A673 (cell line): ENCODE measurements at regions not wholly inside any gene's neighbourhood (a gene's known extent, or its start where the extent isn't known, plus 50 kb on each side); places are given as distances from the start of the nearest gene placed in this dataset.

ENCODE experiments used
- BruUV-seq: library from RNA; stranded (reverse); fragments of 400-500 nt; replicated peaks from 2 replicates; lab custom pipeline; 2021; lab: Mats Ljungman, UMichigan
- CTCF ChIA-PET: fragments of 300-600 bp; sonication (Branson Sonifier 250); formaldehyde crosslinking; loops from one replicate; lab custom pipeline; 2022; ENCODE audit warnings: antibody characterized with exemption; lab: Charles Lee
- POLR2A ChIA-PET: fragments of 300-600 bp; sonication (Branson Sonifier 250); formaldehyde crosslinking; loops from one replicate; lab custom pipeline; 2022; ENCODE audit warnings: antibody characterized with exemption; ENCODE audit not compliant: low non-redundant PET; lab: Charles Lee
- DNase-seq: peaks from one replicate; pipeline ENCODE4 v3.0.0-alpha.2; 2015; ENCODE audit warnings: low spot score
- H3K27ac ChIP-seq: fragments of 200-600 bp; sonication (generic); 2 replicates; pipeline ENCODE4 v1.5.1; 2016; ENCODE audit warnings: mixed run types, low read depth, mild to moderate bottlenecking, mixed read lengths, antibody characterized with exemption, low read length; ENCODE audit not compliant: poor library complexity, severe bottlenecking
- H3K27me3 ChIP-seq: fragments of 200-600 bp; sonication (generic); replicated peaks from 2 replicates; pipeline ENCODE4 v1.6.1; 2017; ENCODE audit warnings: mixed run types, low read depth, mild to moderate bottlenecking, mixed read lengths, antibody characterized with exemption, low read length; ENCODE audit not compliant: insufficient read depth, poor library complexity
- H3K36me3 ChIP-seq: fragments of 200-600 bp; sonication (generic); 2 replicates; pipeline ENCODE4 v1.6.1; 2016; ENCODE audit warnings: mixed run types, mild to moderate bottlenecking, mixed read lengths, antibody characterized with exemption, low read length; ENCODE audit not compliant: insufficient read depth, poor library complexity, severe bottlenecking
- H3K4me1 ChIP-seq: fragments of 200-600 bp; sonication (generic); 2 replicates; pipeline ENCODE4 v1.6.1; 2017; ENCODE audit warnings: mixed run types, mild to moderate bottlenecking, mixed read lengths, antibody characterized with exemption, low read length; ENCODE audit not compliant: insufficient read depth, poor library complexity, severe bottlenecking
- H3K4me3 ChIP-seq: fragments of 200-600 bp; sonication (generic); 2 replicates; pipeline ENCODE4 v1.5.1; 2016; ENCODE audit warnings: low read depth, mixed run types, mild to moderate bottlenecking, mixed read lengths, low read length; ENCODE audit not compliant: poor library complexity, severe bottlenecking
- H3K9me3 ChIP-seq: fragments of 200-600 bp; sonication (generic); 2 replicates; pipeline ENCODE4 v1.6.1; 2016; ENCODE audit warnings: mixed run types, low read depth, mild to moderate bottlenecking, mixed read lengths, antibody characterized with exemption, low read length; ENCODE audit not compliant: poor library complexity, severe bottlenecking
- EZH2 ChIP-seq: fragments of 200-600 bp; sonication (generic); IDR thresholded peaks from 2 replicates; pipeline ENCODE4 v1.6.1; 2017; ENCODE audit warnings: borderline replicate concordance, low read depth, mild to moderate bottlenecking, mixed read lengths, antibody characterized with exemption, low read length; ENCODE audit not compliant: poor library complexity, severe bottlenecking
- intact Hi-C: fragments of 100-400 bp; cut with micrococcal nuclease; formaldehyde crosslinking; loops from one replicate; pipeline ENCODE4 v1.10.0; 2022; ENCODE audit not compliant: unreplicated experiment
- TF ChIP-seq, protein P1 (sequence below): fragments of 300-800, 200-600 bp; sonication (generic); conservative IDR thresholded peaks from 2 replicates; pipeline ENCODE4 v1.5.1; 2017; ENCODE audit warnings: low read depth, mild to moderate bottlenecking, antibody characterized with exemption, low read length, moderate library complexity, mixed read lengths

DNA sequence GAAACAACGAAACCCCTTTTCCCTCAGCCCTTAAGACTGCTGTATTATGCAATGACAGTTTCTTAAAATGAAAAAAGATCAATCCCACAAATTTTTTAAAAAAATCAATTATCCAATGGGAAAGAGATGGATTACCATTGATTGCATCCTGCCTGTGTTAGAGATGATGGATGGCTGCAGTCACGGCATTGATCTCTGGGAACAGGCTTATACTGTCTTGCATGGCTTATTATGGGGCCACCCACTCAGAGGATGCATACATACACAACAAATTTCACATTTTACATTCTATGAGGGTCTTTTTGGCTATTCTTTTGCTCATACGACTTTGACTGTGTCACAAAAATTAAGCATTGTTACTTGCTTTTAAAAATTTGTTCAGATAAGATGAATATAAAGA lies 724.3 kb downstream of the HDGFL1 start:
- ChIA-PET POLR2A (no interaction called here), CTCF (no interaction called here)
- H3K27me3 ChIP-seq: no peaks in the 10 kb centered on the region
- H3K4me1 ChIP-seq: no peaks in the 10 kb centered on the region
- intact Hi-C loops: no loop called here
- no TSS peak for BruUV-seq
- TF ChIP-seq, protein P1, sequence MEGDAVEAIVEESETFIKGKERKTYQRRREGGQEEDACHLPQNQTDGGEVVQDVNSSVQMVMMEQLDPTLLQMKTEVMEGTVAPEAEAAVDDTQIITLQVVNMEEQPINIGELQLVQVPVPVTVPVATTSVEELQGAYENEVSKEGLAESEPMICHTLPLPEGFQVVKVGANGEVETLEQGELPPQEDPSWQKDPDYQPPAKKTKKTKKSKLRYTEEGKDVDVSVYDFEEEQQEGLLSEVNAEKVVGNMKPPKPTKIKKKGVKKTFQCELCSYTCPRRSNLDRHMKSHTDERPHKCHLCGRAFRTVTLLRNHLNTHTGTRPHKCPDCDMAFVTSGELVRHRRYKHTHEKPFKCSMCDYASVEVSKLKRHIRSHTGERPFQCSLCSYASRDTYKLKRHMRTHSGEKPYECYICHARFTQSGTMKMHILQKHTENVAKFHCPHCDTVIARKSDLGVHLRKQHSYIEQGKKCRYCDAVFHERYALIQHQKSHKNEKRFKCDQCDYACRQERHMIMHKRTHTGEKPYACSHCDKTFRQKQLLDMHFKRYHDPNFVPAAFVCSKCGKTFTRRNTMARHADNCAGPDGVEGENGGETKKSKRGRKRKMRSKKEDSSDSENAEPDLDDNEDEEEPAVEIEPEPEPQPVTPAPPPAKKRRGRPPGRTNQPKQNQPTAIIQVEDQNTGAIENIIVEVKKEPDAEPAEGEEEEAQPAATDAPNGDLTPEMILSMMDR: no peak
- TF ChIP-seq EZH2: no peak
- no peak overlapping the region for H3K4me3 ChIP-seq
- no peak for DNase-seq
- H3K36me3 ChIP-seq: no peaks in the 10 kb centered on the region
- H3K27ac ChIP-seq: no peak overlapping the region
- no peaks in the 10 kb centered on the region for H3K9me3 ChIP-seq

DNA sequence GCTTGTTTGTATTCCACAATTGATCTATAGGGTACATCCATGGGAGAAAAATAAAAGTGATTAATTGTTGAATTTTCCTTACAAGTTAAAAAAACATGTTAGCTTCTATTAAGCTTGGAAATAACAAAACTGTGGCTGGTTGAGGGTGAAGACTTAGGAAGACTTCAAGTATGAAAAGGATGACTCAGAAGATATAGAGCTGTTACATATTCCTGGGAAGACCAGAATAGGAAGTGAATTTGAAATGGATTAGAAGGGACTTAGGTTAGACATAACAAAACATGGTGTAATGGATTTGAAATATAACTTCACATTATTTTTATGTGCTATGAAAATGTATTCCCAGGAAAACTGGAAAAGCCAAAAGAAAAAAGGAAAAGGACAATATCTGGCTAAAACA lies 732.2 kb downstream of the HDGFL1 start:
- BruUV-seq: no TSS peak

DNA sequence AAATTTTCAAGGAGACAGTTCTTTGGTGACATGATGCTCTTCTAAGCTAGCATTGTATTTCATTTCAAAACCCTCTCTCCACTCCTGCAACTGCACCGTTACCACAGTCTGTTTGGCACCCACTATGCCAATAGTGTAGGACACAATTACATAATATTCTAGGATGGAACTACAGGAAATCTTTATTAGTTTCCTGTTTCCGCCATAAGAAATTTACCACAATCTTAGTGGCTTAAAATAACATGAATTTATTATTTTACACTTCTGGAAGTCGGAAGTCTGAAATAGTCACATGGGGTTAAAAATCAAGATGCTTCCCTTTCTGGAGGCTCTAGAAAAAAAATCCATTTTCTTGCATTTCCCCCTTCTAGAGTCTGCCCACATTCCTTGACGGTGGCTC lies 733.1 kb downstream of the HDGFL1 start:
- Histone ChIP-seq H3K9me3 (no peaks in the 10 kb centered on the region), H3K4me3 (no peak overlapping the region), H3K36me3 (no peaks in the 10 kb centered on the region), H3K27ac (peak overlapping the region; percentile 78), H3K27me3 (no peaks in the 10 kb centered on the region), H3K4me1 (peaks cover 41% of the 10 kb centered on the region)
- DNase-seq: peak; percentile 93
- no TSS peak for BruUV-seq
- POLR2A ChIA-PET: no interaction called here
- TF ChIP-seq, protein P1: no peak
- no peak for TF ChIP-seq EZH2
- intact Hi-C loops: no loop called here
- CTCF ChIA-PET: no interaction called here

More for the DNA sequence above, 732.2 kb downstream of the HDGFL1 start:
- Histone ChIP-seq H3K27me3 (no peaks in the 10 kb centered on the region), H3K9me3 (no peaks in the 10 kb centered on the region), H3K4me3 (no peak overlapping the region), H3K4me1 (peaks cover 41% of the 10 kb centered on the region), H3K27ac (peak overlapping the region; percentile 78), H3K36me3 (no peaks in the 10 kb centered on the region)
- no peak for TF ChIP-seq EZH2
- TF ChIP-seq, protein P1: no peak
- DNase-seq: peak; percentile 59
- POLR2A ChIA-PET: no interaction called here
- intact Hi-C loops: no loop called here
- CTCF ChIA-PET: no interaction called here
